ENCODE measurements at regions not wholly inside any gene's neighbourhood (a gene's known extent, or its start where the extent isn't known, plus 50 kb on each side); places are given as distances from the start of the nearest gene placed in this dataset.
A peak's percentile ranks its signal among the peaks of the same experiment; 100 is the strongest.

DNA sequence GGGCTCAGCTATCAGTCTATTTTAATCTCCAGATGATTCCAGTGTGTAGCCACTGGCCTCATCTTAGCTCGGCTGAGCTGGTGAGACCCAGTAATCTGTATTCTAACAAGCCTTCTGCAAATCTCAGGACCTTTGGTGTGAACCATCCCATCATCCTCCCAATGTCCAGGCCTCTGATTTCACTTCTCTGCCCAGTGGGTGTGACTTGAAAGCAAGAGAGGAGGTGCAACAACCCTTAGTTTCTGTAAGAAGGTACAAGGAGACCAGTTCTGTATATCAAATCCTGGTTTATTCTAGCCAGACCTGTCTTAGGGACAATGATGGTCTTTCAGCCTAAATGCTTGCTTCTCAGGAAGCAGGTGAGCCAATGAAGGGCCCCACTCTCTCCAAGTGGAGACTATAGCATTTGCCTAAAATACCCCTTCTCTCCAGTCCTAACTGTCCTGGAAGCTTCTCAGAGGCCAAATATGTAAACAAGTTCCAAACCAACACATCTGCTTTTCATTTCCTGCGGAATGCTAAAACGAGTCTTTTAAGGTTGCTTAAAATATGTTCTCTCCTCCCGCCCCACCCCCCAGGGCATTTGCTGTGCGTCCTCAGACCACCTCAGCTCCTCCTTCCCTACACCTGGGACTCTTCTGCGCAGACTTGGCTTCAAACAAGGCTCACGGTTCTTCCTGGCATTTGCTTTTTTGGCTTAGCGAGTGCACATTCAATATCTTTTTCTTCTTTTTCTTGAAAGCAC lies 78.4 kb upstream of the FUT8 start:
- TF ChIP-seq POLR2AphosphoS5 (IDR thresholded peaks at IDR 0.05; ENCODE audit: low read depth, low read length) (no peak), POLR2A (IDR thresholded peaks at IDR 0.05; ENCODE audit: low read depth, low read length) (no peak), TAF1 (IDR thresholded peaks at IDR 0.05; ENCODE audit: borderline replicate concordance, low read depth, low read length) (no peak)
- DNase-seq (ENCODE audit: insufficient read length) (no peak), FAIRE-seq (no peak)

DNA sequence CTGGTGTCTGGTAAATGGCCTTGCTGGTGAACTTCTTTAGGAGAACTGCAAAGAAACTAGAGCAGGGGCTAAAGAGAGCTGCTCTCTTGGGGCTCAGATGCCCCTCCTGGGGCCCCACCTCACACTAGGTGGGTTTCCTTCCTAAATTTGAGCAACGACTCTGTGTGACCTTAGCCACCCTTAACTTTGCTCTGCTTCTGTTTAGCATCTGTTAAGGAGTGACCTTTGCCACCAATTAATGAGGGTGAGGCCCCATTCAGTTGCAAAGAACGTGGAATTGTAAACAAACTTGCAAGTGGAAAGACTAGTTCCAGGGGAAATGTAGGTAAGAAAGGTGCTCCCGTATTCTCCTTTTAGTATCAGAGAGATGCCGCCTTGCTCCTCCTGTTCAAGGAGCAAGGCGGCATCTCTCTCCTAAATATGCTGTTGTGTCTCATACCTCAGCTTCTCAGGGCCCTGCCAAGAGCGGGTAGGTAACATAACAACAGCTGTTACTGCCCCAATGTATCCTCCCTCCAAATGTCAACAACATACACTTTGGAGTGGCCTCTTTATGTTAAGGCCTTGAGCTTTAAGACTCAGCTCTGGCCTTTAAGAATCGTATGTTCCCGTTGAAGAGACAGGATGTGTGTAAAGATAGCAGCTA lies 77.6 kb upstream of the FUT8 start:
- DNase-seq (ENCODE audit: insufficient read length) (no peak), FAIRE-seq (peak; percentile 60)
- TF ChIP-seq POLR2AphosphoS5 (IDR thresholded peaks at IDR 0.05; ENCODE audit: low read depth, low read length): no peak
- no peak for TF ChIP-seq POLR2A (IDR thresholded peaks at IDR 0.05; ENCODE audit: low read depth, low read length)
- TF ChIP-seq TAF1 (IDR thresholded peaks at IDR 0.05; ENCODE audit: borderline replicate concordance, low read depth, low read length): no peak

DNA sequence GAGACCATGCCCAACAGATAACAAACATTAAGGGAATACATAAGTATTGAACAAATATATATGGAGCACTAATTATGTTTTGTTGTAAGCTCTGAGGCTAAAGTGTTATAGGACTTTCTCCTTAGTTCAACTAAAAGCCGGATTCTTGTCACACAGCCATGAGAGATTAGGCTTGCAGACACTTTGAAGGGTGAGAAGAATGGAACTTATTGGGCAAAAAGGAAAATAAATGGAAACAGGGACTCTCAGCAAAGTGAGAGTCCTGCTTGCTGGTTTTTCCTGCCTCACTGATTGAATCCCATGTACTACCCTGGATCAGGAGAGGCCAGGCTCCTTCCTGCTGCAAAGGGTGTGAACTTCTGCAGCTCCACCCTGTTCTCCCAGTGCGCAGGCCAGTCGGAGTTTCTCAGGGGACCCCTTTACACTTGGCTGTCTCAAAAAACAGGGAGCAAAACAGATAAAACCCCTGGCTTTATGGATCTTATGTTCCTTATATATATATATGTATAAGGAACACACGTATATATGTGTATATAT lies 77.1 kb upstream of the FUT8 start:
- TF ChIP-seq POLR2A (IDR thresholded peaks at IDR 0.05; ENCODE audit: low read depth, low read length) (no peak), TAF1 (IDR thresholded peaks at IDR 0.05; ENCODE audit: borderline replicate concordance, low read depth, low read length) (no peak), POLR2AphosphoS5 (IDR thresholded peaks at IDR 0.05; ENCODE audit: low read depth, low read length) (no peak)
- FAIRE-seq (no peak), DNase-seq (ENCODE audit: insufficient read length) (no peak)

DNA sequence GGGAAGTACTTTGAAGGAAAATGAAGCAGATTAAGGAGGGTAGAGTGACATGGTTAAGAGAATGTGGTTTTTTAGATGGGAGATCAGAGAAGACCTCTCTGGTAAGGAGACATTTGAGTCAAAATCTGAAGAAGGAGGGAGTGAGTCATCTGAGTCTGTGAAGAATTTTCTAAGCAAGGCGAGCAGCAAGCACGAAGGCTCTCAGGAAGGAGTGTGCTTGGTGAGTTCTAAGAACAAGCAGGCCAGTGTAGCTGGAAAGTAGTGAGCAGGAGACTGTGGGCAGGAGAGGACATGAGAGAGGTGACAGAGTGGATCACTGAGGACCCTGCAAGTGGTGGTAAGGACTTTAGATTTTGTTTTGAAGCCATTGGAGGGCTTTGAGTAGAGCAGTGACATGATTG lies 76.3 kb upstream of the FUT8 start:
- TF ChIP-seq POLR2A (IDR thresholded peaks at IDR 0.05; ENCODE audit: low read depth, low read length) (peak; percentile 33; the same call in 1 of the 2 replicates), POLR2AphosphoS5 (IDR thresholded peaks at IDR 0.05; ENCODE audit: low read depth, low read length) (peak; percentile 55; the same call in 1 of the 2 replicates), TAF1 (IDR thresholded peaks at IDR 0.05; ENCODE audit: borderline replicate concordance, low read depth, low read length) (no peak)
- DNase-seq (ENCODE audit: insufficient read length) (no peak), FAIRE-seq (peak; percentile 57)

DNA sequence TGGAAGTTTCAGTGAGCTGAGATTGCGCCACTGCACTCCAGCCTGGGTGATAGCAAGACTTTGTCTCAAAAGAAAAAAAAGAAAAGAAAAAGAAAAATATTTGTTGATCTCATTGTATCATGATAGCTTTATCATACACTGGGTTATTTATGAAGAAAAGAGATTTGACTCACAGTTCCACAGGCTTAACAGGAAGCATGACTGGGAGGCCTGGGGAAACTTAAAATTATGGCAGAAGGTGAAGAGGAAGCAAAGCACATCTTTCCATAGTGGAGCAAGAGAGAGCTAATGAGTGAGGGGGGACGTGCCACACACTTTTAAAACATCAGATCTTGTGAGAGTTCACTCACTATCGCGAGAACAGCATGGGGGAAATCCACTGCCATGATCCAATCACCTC lies 72.7 kb upstream of the FUT8 start:
- FAIRE-seq: no peak
- TF ChIP-seq POLR2A (IDR thresholded peaks at IDR 0.05; ENCODE audit: low read depth, low read length) (no peak), POLR2AphosphoS5 (IDR thresholded peaks at IDR 0.05; ENCODE audit: low read depth, low read length) (no peak)

DNA sequence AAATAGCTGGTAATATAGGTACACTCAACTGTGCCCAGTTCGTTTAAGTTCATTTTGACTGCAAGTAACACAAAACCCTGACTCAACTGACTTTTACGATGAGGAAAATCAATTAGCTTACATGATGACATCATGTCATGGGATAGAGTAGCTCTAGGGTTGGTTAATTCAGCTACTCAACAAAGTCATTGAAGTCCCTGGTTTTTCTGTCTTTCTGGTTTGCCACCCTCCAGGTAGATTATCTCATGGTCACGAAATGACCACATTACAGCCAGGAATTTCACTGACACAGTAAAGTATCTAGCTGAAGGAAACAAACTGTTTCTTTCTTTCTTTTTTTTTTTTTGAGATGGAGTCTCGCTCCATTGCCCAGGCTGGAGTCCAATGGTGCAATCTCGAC lies 68.5 kb upstream of the FUT8 start:
- DNase-seq (ENCODE audit: insufficient read length) (no peak), FAIRE-seq (no peak)
- no peak for TF ChIP-seq POLR2A (IDR thresholded peaks at IDR 0.05; ENCODE audit: low read depth, low read length)
- no peak for TF ChIP-seq POLR2AphosphoS5 (IDR thresholded peaks at IDR 0.05; ENCODE audit: low read depth, low read length)
- TF ChIP-seq TAF1 (IDR thresholded peaks at IDR 0.05; ENCODE audit: borderline replicate concordance, low read depth, low read length): no peak

More for the DNA sequence above, 72.7 kb upstream of the FUT8 start:
- no peak for DNase-seq (ENCODE audit: insufficient read length)

DNA sequence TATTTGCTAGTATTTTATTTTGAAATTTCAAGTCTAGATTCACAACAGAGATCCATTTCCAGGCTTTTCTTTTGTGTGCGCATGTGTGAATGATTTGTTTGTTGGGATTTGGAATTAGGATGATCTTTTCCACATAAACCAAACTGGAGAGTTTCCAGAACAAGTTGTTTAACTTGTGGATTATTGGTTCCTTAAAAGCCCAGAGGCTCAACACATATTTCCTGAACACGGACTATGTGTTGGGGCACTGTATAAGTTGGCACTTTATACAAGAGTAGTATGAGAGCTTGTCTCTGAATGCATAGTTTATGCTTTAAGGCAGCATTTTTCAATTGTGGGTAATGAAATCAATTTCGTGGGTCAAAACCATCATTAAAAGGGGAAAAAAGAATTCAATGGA lies 67.3 kb upstream of the FUT8 start:
- TF ChIP-seq TAF1 (IDR thresholded peaks at IDR 0.05; ENCODE audit: borderline replicate concordance, low read depth, low read length) (no peak), POLR2AphosphoS5 (IDR thresholded peaks at IDR 0.05; ENCODE audit: low read depth, low read length) (no peak)
- no peak for FAIRE-seq
- no peak for DNase-seq (ENCODE audit: insufficient read length)

DNA sequence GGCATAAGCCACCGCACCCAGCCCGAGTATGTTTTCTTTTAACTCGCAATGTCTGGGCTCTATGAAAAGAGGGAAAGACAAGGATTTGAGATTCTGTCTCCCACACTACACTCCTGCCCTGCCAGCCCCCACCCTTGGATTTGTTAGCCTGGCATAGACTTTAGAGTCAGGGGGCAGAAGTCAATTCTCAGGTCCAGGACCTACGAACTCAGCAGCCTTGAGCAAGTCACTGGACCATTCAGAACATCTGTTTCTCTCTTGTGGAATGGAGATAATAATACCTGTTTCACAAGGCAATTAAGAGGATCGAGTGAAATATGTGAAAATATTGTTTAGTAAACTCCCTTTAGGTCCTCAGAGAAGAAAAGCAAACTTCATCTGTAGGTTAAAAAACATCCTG lies 66.1 kb upstream of the FUT8 start:
- no peak for DNase-seq (ENCODE audit: insufficient read length)
- no peak for FAIRE-seq
- no peak for TF ChIP-seq TAF1 (IDR thresholded peaks at IDR 0.05; ENCODE audit: borderline replicate concordance, low read depth, low read length)
- TF ChIP-seq POLR2A (IDR thresholded peaks at IDR 0.05; ENCODE audit: low read depth, low read length): no peak
- TF ChIP-seq POLR2AphosphoS5 (IDR thresholded peaks at IDR 0.05; ENCODE audit: low read depth, low read length): no peak

DNA sequence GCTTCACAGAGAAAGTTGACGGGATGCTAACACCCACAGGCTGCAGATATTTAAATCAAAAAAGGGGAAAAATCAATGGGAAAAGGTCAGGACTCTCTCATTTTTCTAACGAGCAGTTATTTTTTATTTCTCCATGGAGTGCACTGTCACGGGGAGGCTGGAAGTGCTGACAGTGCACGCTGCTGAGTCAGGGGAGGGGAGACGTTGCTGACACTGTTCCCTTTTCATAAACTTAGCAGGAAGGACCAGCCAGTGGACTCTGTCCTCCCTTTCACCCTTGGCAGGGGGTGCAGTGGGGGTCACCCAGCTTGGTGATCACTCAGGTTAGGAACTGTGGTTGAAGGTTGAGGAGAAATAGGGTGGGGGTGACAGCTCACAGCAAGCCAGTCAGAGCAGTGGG lies 65.6 kb upstream of the FUT8 start:
- DNase-seq (ENCODE audit: insufficient read length): no peak
- no peak for TF ChIP-seq POLR2A (IDR thresholded peaks at IDR 0.05; ENCODE audit: low read depth, low read length)
- TF ChIP-seq TAF1 (IDR thresholded peaks at IDR 0.05; ENCODE audit: borderline replicate concordance, low read depth, low read length): no peak
- no peak for TF ChIP-seq POLR2AphosphoS5 (IDR thresholded peaks at IDR 0.05; ENCODE audit: low read depth, low read length)
- no peak for FAIRE-seq

DNA sequence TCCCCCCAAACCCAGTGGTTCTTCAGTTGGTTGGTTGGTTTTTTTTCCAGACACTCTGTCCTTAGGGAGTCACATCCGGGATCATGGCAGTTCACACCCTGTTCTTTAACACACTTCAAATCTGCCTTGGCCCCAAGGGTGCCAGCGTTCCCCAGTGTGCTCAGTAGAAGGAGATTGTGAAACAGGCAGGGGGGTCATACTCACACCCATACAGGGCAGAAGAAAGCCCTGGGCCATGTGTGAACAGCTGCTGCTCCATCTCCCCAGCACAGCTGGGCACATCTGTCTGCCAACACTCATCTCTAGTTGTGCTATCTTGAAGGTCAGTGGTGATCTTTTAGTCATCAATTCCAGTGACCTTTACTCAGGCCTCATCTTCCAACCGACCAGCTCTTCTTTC lies 64.4 kb upstream of the FUT8 start:
- no peak for DNase-seq (ENCODE audit: insufficient read length)
- no peak for TF ChIP-seq TAF1 (IDR thresholded peaks at IDR 0.05; ENCODE audit: borderline replicate concordance, low read depth, low read length)
- TF ChIP-seq POLR2AphosphoS5 (IDR thresholded peaks at IDR 0.05; ENCODE audit: low read depth, low read length): no peak
- TF ChIP-seq POLR2A (IDR thresholded peaks at IDR 0.05; ENCODE audit: low read depth, low read length): no peak

DNA sequence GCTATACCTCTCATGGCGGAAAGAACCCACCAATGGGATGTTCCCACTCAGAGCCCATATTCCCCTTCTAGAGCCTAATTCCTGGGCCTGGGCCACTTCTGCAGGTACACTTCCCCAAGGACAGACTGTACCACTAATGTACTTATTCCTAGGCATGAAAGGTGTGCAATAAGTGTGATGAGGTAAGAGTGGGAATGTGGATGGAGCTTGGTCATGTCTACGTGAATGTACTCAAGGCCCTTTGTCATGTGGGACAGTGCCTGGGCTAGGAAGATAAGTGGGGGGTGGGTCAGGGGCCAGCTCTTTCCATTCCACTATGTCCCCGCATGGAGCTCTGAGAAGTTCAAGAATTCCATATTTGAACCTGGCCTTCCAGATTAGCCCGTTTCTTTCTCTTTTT lies 63.4 kb upstream of the FUT8 start:
- TF ChIP-seq POLR2A (IDR thresholded peaks at IDR 0.05; ENCODE audit: low read depth, low read length) (no peak), POLR2AphosphoS5 (IDR thresholded peaks at IDR 0.05; ENCODE audit: low read depth, low read length) (no peak), TAF1 (IDR thresholded peaks at IDR 0.05; ENCODE audit: borderline replicate concordance, low read depth, low read length) (no peak)
- DNase-seq (ENCODE audit: insufficient read length): no peak
- peak; percentile 5 for FAIRE-seq

More for the DNA sequence above, 64.4 kb upstream of the FUT8 start:
- FAIRE-seq: peak; percentile 42
